IMR-90 (cell line): ENCODE measurements at regions not wholly inside any gene's neighbourhood (a gene's known extent, or its start where the extent isn't known, plus 50 kb on each side); places are given as distances from the start of the nearest gene placed in this dataset.

Source experiments
- BHLHE40 ChIP-seq: fragments of 150-350 bp; IDR thresholded peaks from 2 replicates; pipeline ENCODE4 v1.6.1; 2016; ENCODE audit warnings: mild to moderate bottlenecking, low read depth, low read length
- CEBPB ChIP-seq: IDR thresholded peaks from 2 replicates; pipeline ENCODE4 v1.6.1; 2012; ENCODE audit warnings: low read depth, low read length, improper control_type of control experiment
- CHD1 ChIP-seq: IDR thresholded peaks from 2 replicates; pipeline ENCODE4 v1.6.1; 2012; ENCODE audit warnings: low read depth, low read length, improper control_type of control experiment
- CTCF ChIP-seq: conservative IDR thresholded peaks from 2 replicates; pipeline ENCODE4 v1.5.1; 2012; ENCODE audit warnings: mild to moderate bottlenecking, low read depth, low read length, improper control_type of control experiment
- FOS ChIP-seq: fragments of 150-350 bp; IDR thresholded peaks from 2 replicates; pipeline ENCODE4 v1.6.1; 2016; ENCODE audit warnings: low read depth, low read length
- MAFK ChIP-seq: IDR thresholded peaks from 2 replicates; pipeline ENCODE4 v1.6.1; 2012; ENCODE audit warnings: low read depth, low read length, improper control_type of control experiment
- NFE2L2 ChIP-seq: fragments of 150-350 bp; IDR thresholded peaks from 2 replicates; pipeline ENCODE4 v1.6.1; 2016; ENCODE audit warnings: low read depth, mild to moderate bottlenecking, low read length
- POLR2A ChIP-seq: IDR thresholded peaks from 2 replicates; pipeline ENCODE4 v1.6.1; 2012; ENCODE audit warnings: mild to moderate bottlenecking, low read depth, low read length
- RAD21 ChIP-seq: IDR thresholded peaks from 2 replicates; pipeline ENCODE4 v1.6.1; 2012; ENCODE audit warnings: low read length, improper control_type of control experiment
- RFX5 ChIP-seq: IDR thresholded peaks from 2 replicates; pipeline ENCODE4 v1.8.0; 2012; ENCODE audit warnings: low read depth, mild to moderate bottlenecking, low read length, moderate library complexity
- USF2 ChIP-seq: fragments of 150-350 bp; IDR thresholded peaks from 2 replicates; pipeline ENCODE4 v1.6.1; 2017; ENCODE audit warnings: mild to moderate bottlenecking, antibody characterized with exemption, low read length, low read depth

GRCh38 chr13:61045251-61045650 lies 370.4 kb downstream of the PCDH20 start:
- TF ChIP-seq CTCF (no peak), FOS (no peak), NFE2L2 (no peak), RAD21 (no peak), CHD1 (no peak), POLR2A (no peak), RFX5 (no peak), BHLHE40 (no peak), MAFK (no peak), USF2 (no peak), CEBPB (no peak)
